GM21737 (cell line): ENCODE measurements at regions not wholly inside any gene's neighbourhood (a gene's known extent, or its start where the extent isn't known, plus 50 kb on each side); places are given as distances from the start of the nearest gene placed in this dataset.

Experiments
- ATAC-seq: cut with Tn5 transposase; IDR thresholded peaks from one replicate; pipeline ENCODE4 v1.9.1; 2021; ENCODE audit warnings: mild to moderate bottlenecking, moderate library complexity; ENCODE audit not compliant: unreplicated experiment

GRCh38 chr5:67494186-67494855, 297.7 kb upstream of the CD180 start:
- no peak for ATAC-seq

- no peak for ATAC-seq
Measured at GRCh38 chr5:67493676-67494075, 297.1 kb upstream of the CD180 start.

DNA sequence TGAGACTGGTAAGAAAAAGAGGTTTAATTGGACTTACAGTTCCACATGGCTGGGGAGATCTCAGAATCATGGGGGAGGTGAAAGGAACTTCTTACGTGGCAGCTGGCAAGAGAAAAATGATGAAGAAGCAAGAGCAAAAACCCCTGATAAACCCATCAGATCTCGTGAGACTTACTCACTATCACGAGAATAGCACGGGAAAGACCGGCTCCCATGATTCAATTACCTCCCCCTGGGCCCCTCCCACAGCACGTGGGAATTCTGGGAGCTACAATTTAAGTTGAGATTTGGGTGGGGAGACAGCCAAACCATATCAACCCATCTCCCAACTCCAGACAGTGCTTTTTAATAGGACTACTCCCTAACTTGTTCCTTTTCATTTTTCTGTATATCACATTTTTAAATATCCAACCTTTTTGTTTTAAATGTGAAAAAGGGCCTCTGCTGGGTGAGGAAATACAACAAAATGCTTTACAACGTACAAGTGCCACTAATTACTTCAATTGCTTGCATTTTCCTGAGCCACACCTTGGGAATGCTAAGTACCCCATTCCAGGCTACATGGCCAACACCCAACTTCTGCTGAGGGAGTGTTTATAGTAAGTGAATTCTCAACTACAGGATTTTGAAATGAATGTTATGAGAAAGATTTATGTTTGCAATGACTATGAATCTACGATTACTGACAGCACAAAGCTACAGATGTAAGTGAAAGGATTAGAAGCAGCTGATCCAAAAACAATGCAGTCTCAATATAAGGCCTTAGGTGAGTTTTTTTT, 294.1 kb upstream of the CD180 start:
- no peak for ATAC-seq

DNA sequence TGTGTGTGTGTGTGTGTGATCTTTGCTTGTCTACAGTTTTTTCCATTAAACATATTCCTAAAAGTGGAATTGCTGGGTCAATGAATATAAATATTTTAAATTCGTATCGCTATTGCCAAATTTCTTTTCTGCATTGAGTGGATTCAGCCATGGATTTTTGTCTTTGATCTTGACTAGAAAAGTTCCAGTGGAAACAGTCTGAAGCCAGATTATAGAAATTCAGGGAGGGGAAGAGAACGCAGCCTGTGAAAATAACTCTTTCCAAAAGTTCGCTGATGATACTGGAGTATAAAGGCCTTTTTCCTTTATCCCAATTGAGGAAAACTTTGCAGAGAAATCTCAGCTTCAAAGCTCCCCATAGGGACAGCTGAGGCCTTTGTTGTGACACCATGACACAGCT, 292.3 kb upstream of the CD180 start:
- no peak for ATAC-seq

- no peak for ATAC-seq
Measured at GRCh38 chr5:67487862-67488261, 291.3 kb upstream of the CD180 start.

- no peak for ATAC-seq
Measured at GRCh38 chr5:67483453-67484030, 286.9 kb upstream of the CD180 start.

GRCh38 chr5:67481362-67481761, 284.8 kb upstream of the CD180 start:
- ATAC-seq: no peak

DNA sequence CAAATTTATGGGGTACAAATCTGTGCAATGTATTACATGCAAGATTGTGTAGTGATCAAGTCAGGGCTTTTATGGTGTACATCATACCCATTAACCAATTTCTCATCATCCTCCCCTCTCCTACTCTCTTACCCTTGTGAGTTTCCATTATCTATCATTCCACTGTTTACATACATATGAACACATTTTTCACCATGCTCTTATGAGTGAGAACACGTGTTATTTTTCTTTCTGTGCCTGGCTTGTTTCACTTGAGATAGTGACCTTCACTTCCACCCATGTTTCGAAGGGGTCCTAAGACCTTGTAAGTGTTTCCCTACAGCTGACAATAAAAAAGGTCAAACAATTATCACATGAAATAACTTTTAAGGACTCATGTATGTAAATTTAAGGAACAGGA, 281.7 kb upstream of the CD180 start:
- no peak for ATAC-seq

GRCh38 chr5:67476995-67477394, 280.4 kb upstream of the CD180 start:
- no peak for ATAC-seq

- ATAC-seq: no peak
Measured at GRCh38 chr5:67476531-67476930, 279.9 kb upstream of the CD180 start.

DNA sequence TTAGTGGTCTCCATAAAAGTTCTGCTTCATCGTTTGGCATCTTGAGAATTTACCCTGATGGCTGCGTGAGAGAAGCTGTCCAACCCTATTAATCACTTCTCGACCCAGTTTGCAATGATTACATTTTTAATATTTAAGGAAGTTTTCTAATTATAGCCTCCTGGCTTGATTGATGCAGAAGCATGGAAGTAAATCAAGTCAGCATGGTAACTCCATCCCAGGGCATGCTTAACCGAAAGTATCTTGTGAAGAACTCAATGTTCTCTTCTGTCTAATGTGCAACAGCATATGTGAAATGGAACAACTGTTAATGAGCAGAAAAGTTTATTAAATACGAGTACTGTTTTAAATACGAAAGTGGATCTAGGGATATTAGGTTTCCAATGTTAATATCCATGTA, 278.9 kb upstream of the CD180 start:
- ATAC-seq: no peak

DNA sequence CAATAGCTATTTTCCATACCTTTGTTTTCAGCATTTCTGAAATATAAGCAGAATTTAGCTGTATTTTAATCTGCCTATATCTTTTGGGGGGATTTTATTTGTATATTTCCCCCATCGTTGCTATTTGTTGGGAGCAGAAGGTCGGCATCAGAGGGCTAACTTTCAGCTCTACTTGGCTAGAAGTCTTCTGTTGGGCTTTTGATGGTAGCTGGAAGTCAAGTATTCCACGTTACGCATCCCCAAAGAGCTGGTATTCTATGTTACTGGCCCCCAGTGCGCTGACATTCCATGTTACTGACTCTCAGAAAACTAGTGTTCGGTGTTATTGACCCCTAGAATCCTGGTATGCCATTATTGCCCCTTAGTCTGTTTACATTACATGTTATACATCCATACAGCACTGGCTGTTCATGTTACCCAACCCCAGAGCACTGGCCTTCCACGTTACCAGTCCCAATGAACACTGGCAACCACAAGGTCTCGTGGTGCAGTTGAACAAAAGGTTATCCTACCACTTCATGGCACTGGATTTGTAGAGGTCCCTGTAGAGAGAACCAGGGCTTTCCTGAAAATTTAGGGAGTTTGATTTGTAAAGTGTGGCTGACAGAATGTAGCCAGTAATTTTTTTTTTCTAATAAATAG, 278.1 kb upstream of the CD180 start:
- ATAC-seq: no peak

DNA sequence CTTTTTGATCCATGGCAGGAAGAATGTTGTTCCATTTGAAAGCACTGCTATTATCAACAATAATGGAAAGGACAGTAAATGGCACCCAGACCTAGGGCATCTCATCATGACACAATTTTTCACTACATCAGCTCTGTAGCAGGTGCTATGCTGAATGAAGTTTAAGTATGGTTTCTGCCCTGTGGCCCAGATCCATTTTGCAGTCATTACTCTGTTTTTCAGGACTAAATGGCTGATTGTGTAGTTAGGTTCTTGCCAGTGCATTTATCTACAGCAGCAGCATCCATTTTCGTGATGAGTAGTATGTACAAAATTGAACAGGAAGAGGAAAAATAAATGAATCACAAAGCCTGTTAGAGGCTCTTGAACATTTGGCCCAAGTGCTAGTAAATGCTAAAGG, 270.5 kb upstream of the CD180 start:
- ATAC-seq: no peak

DNA sequence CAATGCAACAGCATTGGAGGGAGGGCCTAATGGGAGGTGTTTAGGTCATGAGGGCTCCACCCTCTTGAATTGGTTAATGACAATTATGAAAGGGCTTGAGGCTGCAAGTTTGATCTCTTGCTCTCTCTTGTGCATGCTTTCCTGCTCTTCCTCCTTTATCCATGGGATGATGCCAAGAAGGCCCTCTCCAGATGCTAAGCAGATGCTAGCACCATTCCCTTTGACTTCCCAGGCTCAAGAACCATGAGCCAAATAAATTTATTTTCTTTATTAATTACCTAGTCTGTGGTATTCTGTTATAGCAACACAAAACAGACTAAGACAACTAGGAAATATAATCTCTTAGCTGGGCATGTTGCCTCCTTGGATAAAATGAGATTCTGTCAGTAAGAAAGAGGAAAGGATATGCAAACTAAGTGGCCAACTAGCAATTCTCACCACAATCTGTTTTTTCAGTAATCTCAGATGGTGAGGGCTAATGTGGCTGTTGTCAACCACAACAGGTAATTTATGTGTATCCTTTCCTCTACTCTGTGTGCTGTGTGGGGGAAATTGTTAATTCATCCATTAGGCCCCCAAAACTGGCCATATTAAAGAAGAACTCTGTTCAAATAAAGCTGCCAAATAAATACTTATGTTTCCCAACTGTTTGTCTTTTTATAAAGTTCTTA, 269.1 kb upstream of the CD180 start:
- no peak for ATAC-seq

- ATAC-seq: no peak
Measured at GRCh38 chr5:67462147-67462546, 265.5 kb upstream of the CD180 start.

DNA sequence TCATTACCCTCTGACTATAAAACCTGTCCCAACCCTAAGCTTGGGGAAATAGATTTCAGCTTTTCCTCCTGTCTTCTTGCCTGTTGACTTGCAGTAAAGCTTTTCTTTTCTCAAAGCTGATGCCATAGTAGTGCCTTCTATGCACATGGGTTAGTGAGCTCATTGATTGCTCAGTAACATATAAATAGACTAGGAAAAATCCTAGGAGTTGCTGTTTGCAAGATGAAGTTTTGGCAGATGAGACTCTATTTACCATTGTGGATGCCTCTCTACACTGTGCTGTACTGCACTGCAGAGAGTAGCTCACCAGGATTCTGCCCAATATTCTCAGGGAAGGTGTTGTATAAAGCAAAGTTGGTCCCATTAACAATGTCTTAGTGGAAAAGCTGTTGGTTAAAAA, 262.7 kb upstream of the CD180 start:
- ATAC-seq: no peak

- ATAC-seq: no peak
Measured at GRCh38 chr5:67455970-67456369, 259.4 kb upstream of the CD180 start.

DNA sequence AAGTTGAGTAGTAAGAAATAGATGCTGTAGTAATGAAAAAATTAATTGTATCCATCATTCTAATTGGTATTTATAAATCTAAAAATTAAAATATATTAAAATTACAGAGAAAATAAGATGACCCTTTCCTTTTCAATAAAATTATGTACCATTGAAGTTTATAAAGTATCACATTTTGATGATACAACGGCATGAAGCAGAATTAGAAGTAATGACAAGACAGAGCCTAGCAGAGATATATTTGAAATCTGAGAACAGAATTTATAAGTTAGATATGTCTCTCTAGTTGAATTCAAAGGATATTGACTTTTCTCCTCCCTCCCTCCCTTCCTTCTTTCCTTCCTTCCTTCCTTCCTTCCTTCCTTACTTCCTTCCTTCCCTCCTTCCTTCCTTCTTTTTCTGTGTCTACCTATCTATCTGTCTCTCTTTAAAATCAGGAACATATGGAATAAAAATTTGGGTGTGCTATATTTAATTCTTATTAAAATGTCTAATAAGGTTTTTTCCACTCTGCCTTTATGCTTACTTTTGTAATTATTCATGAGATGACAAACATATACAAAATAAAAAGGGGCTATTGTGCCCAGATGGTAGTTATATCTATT, 258.5 kb upstream of the CD180 start:
- ATAC-seq: no peak

DNA sequence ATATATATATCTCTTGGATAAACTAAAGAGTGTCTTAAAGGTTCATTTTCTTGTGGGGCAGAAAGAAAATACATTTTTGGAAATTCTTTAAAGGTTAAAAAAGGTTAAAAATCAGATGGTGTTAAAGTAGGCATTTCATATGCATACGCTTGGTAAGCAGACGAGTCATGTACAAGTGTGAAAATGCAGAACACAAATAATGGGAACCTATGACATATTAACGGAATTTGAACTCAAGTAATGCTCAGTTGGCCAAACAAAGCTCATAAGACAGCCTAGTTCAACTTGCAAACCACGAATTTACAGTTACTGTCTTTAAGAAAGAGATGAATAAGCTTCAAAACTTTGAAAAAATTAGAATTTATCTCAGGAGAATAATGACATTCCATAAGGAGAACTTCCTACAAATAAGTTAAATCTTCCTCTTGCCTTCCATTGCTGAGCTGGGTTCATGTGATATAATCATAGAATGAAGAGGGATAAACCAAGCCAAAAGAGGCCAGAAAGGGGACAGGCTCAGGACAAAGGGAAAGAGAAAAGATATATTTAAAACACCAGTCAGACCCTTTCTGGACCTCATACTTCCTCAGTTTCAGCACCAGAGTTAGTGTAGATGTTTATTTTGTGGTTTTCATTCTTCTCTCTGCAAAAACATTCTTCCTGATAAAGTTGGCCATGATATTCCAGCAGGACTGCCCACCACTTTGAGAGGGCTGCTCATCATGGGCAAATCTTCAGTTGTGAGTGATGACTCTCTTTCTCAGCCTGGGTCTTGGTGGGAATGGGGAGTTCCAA, 256.7 kb upstream of the CD180 start:
- ATAC-seq: no peak

DNA sequence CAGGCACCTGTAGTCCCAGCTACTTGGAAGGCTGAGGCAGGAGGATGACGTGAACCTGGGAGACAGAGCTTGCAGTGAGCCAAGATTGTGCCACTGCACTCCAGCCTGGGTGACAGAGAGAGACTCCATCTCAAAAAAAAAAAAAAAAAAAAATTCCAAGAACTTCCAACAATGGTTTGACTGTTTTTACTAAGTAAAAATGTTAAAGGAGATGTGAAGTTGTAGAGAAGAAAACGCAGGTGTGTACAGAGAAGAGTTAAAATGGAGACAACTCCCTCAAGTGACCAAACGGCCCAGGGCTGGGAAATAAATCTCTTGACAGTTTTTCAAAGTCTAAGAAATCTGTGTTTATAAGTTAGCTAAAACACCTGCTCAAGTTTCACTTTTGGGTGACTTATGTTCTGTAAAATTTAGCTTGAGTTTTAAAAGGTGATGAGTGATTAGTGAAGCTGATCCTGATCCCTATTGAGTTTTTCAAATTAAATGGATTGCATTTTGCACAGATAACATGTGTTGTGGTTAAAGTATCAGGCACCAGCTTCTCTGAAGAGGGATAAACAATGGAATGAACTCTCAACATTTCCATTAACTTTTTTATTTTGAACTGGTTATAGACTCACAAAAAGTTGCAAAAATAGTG, 255.2 kb upstream of the CD180 start:
- no peak for ATAC-seq
